ENCODE measurements at regions not wholly inside any gene's neighbourhood (a gene's known extent, or its start where the extent isn't known, plus 50 kb on each side); places are given as distances from the start of the nearest gene placed in this dataset.

- TF ChIP-seq NR2F6 (IDR thresholded peaks at IDR 0.05), result peak; percentile 50; the same call in 1 of the 2 replicates
- peak; percentile 51; the same call in 1 of the 2 replicates for TF ChIP-seq NR2F6 (CRISPR knock-in tag; IDR thresholded peaks at IDR 0.05)
- no peak for TF ChIP-seq ZBTB37 (CRISPR knock-in tag; IDR thresholded peaks at IDR 0.05)
- TF ChIP-seq, protein P1, sequence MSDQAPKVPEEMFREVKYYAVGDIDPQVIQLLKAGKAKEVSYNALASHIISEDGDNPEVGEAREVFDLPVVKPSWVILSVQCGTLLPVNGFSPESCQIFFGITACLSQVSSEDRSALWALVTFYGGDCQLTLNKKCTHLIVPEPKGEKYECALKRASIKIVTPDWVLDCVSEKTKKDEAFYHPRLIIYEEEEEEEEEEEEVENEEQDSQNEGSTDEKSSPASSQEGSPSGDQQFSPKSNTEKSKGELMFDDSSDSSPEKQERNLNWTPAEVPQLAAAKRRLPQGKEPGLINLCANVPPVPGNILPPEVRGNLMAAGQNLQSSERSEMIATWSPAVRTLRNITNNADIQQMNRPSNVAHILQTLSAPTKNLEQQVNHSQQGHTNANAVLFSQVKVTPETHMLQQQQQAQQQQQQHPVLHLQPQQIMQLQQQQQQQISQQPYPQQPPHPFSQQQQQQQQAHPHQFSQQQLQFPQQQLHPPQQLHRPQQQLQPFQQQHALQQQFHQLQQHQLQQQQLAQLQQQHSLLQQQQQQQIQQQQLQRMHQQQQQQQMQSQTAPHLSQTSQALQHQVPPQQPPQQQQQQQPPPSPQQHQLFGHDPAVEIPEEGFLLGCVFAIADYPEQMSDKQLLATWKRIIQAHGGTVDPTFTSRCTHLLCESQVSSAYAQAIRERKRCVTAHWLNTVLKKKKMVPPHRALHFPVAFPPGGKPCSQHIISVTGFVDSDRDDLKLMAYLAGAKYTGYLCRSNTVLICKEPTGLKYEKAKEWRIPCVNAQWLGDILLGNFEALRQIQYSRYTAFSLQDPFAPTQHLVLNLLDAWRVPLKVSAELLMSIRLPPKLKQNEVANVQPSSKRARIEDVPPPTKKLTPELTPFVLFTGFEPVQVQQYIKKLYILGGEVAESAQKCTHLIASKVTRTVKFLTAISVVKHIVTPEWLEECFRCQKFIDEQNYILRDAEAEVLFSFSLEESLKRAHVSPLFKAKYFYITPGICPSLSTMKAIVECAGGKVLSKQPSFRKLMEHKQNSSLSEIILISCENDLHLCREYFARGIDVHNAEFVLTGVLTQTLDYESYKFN (CRISPR knock-in tag; conservative IDR thresholded peaks at IDR 0.05), result peak; percentile 51
- TF ChIP-seq MED1 (CRISPR knock-in tag; IDR thresholded peaks at IDR 0.05), result peak; percentile 33; the same call in 1 of the 2 replicates
- no peak for TF ChIP-seq HCFC1 (IDR thresholded peaks at IDR 0.05; ENCODE audit: low read depth, low read length)
- TF ChIP-seq ZNF512B (CRISPR knock-in tag; IDR thresholded peaks at IDR 0.05; ENCODE audit: borderline replicate concordance), result no peak
Observed at GRCh38 chr15:96158938-96159337, 171.6 kb upstream of the NR2F2 start (continued).
